Choroid plexus epithelial cell (primary cell): ENCODE measurements at regions not wholly inside any gene's neighbourhood (a gene's known extent, or its start where the extent isn't known, plus 50 kb on each side); places are given as distances from the start of the nearest gene placed in this dataset.

Experiments used
- DNase-seq: peaks from one replicate; pipeline ENCODE4 v3.0.0-alpha.2; 2010; ENCODE audit warnings: low read depth
- H3K4me3 ChIP-seq: 2 replicates; pipeline ENCODE4 v1.5.1; 2011; ENCODE audit warnings: low read depth, mild to moderate bottlenecking, control low read depth, low read length, moderate library complexity
- CTCF ChIP-seq: conservative IDR thresholded peaks from 2 replicates; pipeline ENCODE4 v1.5.1; 2011; ENCODE audit warnings: low read depth, mild to moderate bottlenecking, control low read depth, inconsistent platforms, low read length, moderate library complexity

GRCh38 chr5:165321912-165322311, 1816.5 kb downstream of the MAT2B start:
- no peak overlapping the region for H3K4me3 ChIP-seq
- DNase-seq: peak; percentile 64
- no peak for TF ChIP-seq CTCF

- H3K4me3 ChIP-seq: no peak overlapping the region
- DNase-seq: peak; percentile 39
- TF ChIP-seq CTCF: no peak
These were observed 1819.8 kb downstream of the MAT2B start for GRCh38 chr5:165325221-165325620.

- TF ChIP-seq CTCF: no peak
- DNase-seq: no peak
- no peak overlapping the region for H3K4me3 ChIP-seq
These were observed 1822.2 kb downstream of the MAT2B start for GRCh38 chr5:165327631-165328030.

- peak; percentile 24 for DNase-seq
These were observed 1823.4 kb downstream of the MAT2B start for GRCh38 chr5:165328846-165329245.

GRCh38 chr5:165333623-165334022, 1828.2 kb downstream of the MAT2B start:
- H3K4me3 ChIP-seq: no peak overlapping the region
- peak; percentile 22 for DNase-seq
- TF ChIP-seq CTCF: no peak

More at GRCh38 chr5:165328846-165329245, 1823.4 kb downstream of the MAT2B start:
- TF ChIP-seq CTCF: no peak
- no peak overlapping the region for H3K4me3 ChIP-seq

GRCh38 chr5:165334201-165334600, 1828.8 kb downstream of the MAT2B start:
- no peak for TF ChIP-seq CTCF
- no peak overlapping the region for H3K4me3 ChIP-seq
- peak; percentile 31 for DNase-seq

- no peak for DNase-seq
- H3K4me3 ChIP-seq: no peak overlapping the region
- no peak for TF ChIP-seq CTCF
These were observed 1844.3 kb downstream of the MAT2B start for GRCh38 chr5:165349735-165350134.
